ENCODE measurements at regions not wholly inside any gene's neighbourhood (a gene's known extent, or its start where the extent isn't known, plus 50 kb on each side); places are given as distances from the start of the nearest gene placed in this dataset.

GRCh38 chr2:129058981-129059380, 740.3 kb upstream of the HS6ST1 start:
- TF ChIP-seq CTCF (IDR thresholded peaks at IDR 0.05): no peak
- no peak for TF ChIP-seq EP300 (IDR thresholded peaks at IDR 0.05)
- TF ChIP-seq POLR2AphosphoS5 (IDR thresholded peaks at IDR 0.05): no peak
- TF ChIP-seq POLR2A (IDR thresholded peaks at IDR 0.05): no peak

All from gastroesophageal sphincter (tissue), 3 donors.